ELF-1 (cell line): ENCODE measurements at regions not wholly inside any gene's neighbourhood (a gene's known extent, or its start where the extent isn't known, plus 50 kb on each side); places are given as distances from the start of the nearest gene placed in this dataset.

Experiments used
- DNase-seq: peaks from one replicate; pipeline ENCODE4 v3.0.0-alpha.2; 2016; ENCODE audit warnings: low read depth, low spot score

DNA sequence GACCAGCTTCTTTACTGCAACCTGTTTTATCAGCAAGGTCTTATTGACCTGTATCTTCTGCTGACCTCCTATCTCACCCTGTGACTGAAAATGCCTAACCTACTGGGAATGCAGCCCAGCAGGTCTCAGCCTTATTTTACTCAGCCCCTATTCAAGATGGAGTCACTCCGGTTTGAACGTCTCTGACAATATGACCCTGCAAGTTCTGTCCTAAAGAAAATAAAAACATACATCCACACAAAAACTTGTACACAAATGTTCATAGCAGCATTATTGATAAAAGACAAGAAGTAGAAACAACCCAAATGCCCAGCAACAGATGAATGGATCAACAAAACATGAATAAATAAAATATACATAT is 59.5 kb upstream of the FAM9C start:
- DNase-seq, result no peak

GRCh38 chrX:13103188-13103913 is 58.9 kb upstream of the FAM9C start:
- no peak for DNase-seq

- no peak for DNase-seq
Observed at GRCh38 chrX:13102636-13103035, 58.2 kb upstream of the FAM9C start.

GRCh38 chrX:13101441-13102139 is 57.2 kb upstream of the FAM9C start:
- peak; percentile 57 for DNase-seq

- DNase-seq, result no peak
Observed at GRCh38 chrX:13099121-13099520, 54.7 kb upstream of the FAM9C start.

DNA sequence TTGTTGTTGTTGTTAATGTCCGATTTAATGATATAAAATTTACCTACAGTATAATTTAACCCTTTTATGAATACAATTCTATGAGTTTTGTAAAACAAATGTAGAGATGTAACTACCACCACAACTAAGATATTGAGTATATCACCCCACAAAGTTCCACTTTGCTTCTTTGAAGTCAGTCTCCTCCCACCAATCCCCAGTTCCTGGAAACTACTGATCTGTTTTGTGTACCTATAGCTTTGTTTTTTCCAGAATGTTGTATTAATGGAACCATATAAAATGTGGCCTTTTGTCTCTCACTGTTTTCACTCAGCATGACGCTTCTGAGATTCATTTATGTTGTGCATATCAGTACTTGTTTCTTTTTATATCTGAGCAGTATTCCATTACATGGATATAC is 52.3 kb upstream of the FAM9C start:
- DNase-seq, result no peak

DNA sequence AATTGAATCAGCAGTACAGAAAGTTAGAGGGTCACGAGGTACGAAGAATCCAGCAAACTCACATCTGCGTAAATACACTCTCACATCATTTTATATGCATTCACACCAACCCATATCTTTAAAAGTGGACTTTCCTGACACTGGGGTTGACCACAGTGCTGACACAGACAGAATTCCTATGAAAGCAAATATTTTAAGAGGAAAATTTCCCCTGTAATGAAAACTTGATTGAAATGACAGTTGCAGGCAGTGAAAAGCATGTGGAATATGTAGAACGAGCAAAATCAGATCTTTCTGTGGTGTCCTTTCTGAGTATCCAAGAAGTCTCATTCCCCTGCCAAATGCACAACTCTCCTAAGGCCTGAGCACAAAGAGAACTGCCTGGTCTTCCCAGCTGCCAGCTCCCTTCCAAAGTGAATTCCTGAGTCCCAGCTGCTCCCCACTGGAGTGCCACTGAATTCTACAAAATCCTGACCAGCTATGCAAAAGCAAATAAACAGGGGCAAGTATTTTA is 50.5 kb upstream of the FAM9C start:
- peak; percentile 14 for DNase-seq

DNA sequence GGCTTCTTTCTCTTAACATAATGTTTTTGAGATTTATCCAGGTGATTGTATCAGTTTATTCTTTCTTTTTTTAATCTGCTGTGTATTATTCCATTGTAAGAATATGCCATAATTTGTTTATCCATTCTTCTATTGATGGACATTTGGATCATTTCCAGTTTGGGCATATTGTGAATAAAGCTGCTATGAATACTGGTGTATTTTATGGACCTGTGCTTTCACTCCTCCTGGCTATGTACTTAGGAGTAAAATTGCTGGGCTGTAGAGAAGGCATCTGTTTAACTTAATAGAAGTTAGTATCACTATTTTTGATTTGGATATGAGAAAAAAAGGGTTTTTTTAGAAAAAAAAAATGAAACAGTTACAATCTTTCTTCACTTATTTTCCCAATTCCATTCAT is 50.0 kb upstream of the FAM9C start:
- no peak for DNase-seq
